HG03565 (cell line): ENCODE measurements at regions not wholly inside any gene's neighbourhood (a gene's known extent, or its start where the extent isn't known, plus 50 kb on each side); places are given as distances from the start of the nearest gene placed in this dataset.

Experiments
- ATAC-seq: cut with Tn5 transposase; IDR thresholded peaks from one replicate; pipeline ENCODE4 v1.9.1; 2021; ENCODE audit warnings: mild to moderate bottlenecking, moderate library complexity; ENCODE audit not compliant: unreplicated experiment

DNA sequence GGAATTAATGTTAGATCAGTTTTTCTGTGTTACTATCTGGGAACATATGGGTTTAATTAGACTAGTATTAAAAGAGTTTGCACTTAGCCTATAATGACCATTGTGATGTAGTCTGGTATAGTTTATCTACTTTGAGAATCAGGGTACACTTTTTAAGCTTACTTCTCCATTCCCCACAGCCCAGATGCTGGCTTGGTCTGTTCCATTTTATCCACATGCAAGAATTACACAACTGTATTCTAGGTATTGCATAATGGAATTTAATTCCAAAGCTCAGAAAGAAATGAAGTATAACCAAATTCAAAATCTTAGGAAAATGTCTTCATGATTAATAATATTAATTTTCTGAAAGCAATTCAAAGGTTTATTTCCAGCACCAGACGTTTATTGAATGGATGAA lies 122.2 kb upstream of the PDGFD start:
- no peak for ATAC-seq

DNA sequence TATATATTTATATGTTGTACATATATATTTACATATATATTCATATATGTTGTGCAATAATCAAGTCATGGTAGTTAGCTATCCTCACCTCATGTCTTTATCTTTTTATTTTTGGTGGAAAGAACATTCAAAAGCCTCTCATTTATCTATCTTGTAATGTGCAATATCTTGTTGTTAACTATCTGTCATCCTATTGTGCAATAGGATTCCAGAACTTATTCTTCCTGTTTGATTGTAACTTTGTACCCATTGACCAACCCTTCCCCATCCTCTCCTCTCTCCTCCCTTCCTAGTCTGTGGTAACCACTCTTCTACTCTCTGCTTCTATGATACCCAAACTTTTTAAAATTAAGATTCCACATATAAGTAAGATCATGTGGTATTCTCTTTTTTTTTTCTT lies 115.6 kb upstream of the PDGFD start:
- no peak for ATAC-seq

DNA sequence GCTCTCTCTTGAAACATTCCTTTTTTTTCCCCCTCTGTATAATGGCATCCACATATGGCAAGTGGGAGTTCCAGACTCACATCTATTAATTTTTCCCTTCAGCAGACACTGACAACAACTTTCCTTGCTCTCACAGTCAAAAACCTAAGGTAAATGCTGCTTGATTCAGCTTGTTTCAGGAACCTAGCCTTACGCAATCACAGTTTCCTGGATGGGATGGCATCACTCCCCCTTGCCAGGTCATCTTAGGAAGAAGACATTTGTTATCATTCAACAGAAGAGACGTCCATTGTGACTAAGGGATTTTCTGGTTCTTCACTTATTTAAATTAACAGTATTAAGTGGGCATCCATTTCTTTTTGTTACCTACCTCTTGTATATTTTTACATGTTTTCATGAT lies 112.0 kb upstream of the PDGFD start:
- ATAC-seq, result no peak

DNA sequence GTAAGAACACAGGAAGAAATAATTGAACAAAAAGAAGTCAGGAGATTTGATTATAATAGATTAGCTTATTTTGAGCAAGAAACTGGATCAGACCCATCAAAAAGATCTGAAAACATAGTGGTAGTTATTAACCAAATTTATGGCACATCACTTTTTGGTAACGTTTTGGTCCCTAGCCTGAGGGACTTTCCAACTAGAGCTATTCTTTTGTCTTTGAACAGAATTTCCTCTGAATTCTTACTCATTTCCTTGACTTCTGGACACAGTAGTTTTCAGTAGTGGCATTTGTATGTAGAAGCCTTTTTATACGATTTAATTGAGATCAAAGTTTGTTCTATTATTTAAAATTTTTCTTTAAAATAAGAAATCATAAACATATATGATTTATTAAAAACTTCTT lies 96.5 kb upstream of the PDGFD start:
- no peak for ATAC-seq

DNA sequence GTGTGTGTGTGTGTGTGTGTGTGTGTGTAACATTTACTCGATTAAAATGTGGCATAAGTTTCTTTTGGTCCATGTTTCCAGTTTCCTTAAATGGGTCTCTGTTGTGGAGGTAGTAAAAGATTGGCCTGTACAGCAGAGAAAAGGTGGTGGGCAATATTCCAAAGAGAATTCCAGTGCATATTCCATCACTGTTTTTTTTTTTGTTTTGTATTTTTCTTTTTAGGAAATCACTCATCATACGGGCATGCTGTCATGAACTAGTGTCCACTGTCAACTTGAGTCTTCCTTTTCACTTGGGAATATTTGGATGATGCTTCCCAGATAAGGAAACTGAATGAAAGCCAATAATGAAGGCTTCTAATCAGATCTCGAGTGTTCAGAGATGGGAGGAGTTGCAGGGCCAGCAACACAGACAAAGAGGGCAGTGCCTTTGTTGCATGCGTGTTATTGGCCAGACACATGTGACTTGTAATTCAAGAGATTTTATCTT lies 95.2 kb upstream of the PDGFD start:
- no peak for ATAC-seq

DNA sequence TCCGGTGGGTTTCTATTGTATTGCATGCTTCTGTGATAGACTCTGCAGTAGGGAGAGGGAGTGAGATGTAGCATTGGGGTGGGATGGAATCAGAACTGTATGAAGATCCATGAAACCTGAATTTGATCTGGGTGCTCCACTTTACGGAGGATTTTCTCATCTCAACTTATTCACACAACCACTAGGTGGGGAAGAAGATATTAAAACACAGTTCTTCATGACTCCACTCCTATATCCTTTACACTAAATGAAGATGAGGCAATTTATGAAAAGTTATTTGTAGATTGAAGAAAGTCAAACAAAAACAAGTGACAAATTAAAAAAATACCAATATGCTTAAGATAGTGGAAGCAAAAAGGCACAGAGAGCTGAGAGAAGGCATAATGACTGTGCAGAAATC lies 92.6 kb upstream of the PDGFD start:
- no peak for ATAC-seq

DNA sequence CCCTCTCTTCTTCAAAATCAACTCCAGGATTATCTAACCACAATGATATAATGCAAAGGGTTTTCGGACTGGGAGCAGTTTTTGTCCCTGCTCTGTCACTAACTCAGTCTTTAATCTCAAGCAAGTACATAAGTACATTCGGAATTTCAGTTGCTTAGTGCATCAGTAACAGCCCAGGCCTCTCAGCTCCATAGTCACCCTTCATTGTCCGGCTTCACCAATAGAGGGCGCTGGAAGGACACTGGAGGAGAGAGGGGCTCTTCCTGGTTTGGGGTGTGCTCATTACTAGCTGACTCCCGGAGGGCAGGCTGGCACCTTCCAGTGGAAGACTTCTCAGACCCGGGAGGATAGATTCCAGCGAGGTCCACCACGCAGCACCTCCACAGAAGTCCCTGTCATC lies 90.4 kb upstream of the PDGFD start:
- ATAC-seq, result peak; percentile 84

DNA sequence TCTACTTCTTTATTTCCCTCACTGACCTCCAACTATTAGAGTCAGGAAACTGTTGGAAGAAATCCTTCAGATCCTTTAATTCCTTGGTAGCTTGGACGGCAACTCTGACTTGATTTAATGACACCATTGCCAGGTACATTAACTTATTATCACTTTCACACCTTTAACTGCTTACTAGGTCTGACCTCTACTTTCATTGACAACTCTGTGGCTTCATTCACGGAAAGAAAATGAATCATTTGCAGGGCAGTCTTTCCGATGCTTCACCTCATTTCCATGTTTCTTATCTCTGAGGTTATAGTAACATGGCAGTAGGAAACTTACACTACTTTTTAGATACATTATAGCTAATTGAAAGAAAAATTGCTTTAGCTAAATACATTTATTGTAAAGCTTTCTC lies 82.6 kb upstream of the PDGFD start:
- no peak for ATAC-seq

DNA sequence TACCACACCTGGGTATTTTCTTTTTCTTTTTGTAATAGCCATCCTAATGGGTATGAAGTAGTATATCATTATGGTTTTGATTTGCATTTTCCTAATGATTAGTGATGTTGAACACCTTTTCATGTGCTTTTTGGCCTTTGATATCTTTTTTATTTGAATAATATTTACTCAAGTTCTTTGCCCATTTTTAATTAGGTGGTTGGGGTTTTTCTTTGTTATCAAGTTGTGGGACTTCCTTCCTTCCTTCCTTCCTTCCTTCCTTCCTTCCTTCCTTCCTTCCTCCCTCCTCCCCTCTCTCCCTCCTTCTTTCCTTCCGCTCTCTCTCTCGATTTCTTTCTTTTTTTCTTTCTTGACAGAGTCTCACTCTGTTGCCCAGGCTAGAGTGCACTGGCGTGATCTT lies 75.0 kb upstream of the PDGFD start:
- no peak for ATAC-seq

DNA sequence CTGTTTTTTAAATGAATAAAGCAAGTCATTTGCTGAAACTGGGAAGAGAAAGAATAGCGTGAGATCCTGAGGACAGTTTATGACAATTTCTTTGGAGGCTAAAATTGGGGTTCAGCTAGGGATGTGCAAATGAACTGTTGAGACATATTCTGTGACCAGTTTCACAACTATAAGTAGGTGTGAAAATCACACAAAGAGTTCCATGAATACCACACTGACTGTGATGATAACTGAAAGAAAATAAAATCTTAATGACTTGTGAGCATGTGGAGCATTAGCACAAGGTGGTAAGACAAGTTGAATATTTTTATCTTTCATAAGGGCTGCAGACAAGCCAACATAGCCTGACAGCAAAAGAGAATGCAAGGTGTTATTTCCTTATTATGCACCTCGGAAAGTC lies 61.1 kb upstream of the PDGFD start:
- ATAC-seq, result no peak

DNA sequence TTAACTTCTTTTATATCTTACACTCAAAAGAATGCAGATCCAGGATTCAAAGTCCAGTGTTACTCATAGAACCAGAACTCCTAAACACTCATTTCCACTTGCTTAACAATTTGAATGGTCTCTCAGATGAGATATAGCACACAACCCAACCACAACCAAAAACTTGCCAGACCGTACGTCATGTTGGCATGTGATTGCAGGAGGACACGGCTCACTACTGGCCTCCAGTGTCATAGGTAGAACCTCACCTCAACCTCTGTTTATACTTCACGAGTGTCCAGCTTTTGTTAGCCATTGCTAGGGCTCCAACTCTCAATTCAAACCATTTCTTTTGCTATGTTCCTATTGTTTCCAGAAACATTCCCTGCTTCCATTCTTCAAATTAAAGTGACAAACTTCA lies 58.5 kb upstream of the PDGFD start:
- no peak for ATAC-seq

DNA sequence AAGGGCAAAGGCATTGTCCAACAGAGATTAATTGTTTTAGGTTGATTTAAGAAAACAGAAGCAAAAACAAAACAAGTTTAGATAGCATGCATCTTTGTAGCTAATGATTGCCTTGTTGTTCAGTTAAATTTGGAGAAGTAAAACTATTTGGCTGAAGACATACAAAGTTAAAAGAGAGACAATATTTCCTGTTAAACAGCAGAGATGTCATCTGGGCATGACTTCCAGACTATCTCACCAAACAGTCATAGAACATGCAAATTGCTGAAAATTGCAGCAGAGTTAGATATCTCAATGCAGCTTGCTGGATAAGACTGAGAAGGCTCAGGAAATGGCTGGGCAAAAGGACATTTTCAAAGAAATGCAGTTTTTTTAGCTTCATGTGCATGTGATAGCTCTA lies 57.5 kb upstream of the PDGFD start:
- no peak for ATAC-seq

DNA sequence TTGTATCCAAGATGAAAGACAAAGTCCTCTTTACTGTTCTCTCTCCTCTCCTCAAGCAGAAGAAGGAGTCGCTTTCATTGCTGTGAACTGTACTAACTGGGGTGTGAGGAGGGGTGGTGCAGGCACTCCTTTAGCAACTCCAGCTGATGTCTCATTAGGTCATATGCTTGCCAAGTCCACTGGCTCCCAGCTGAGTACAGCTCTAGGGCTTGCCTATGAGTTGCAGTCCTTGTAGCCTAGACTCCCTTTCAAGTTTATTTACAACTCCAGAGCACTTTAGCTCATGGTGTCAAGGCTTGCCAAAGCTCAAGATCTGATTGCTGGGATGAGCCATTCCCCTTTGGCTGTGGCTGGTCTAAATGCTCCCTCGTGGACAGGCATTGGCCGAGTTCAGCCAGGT lies 55.1 kb upstream of the PDGFD start:
- no peak for ATAC-seq

DNA sequence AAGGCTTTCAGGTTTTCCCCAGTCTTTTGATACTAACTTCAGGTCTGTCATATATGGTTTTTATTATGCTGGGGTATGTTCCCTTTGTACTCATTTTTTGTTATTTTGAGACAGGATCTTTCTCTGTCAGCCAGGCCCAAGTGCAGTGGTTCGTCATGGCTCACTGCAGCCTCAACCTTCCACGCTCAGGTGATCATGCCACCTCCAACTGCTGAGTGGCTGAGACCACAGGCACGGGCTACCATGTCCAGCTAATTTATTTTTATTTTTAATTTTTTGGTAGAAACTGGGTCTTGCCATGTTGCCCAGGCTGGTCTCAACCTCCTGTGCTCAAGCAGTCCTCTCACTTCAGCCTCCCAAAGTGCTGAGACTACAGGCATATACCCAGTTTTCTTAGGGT lies 50.6 kb upstream of the PDGFD start:
- no peak for ATAC-seq
